KMS-11 (cell line): ENCODE measurements at regions not wholly inside any gene's neighbourhood (a gene's known extent, or its start where the extent isn't known, plus 50 kb on each side); places are given as distances from the start of the nearest gene placed in this dataset.

Experiments used
- H2AFZ ChIP-seq: fragments of 200-600 bp; sonication (generic); 2 replicates; pipeline ENCODE4 v1.6.1; 2016; ENCODE audit warnings: antibody characterized with exemption, mixed run types, low read depth
- H3K27ac ChIP-seq: fragments of 200-600 bp; sonication (generic); 2 replicates; pipeline ENCODE4 v1.6.1; 2016; ENCODE audit warnings: mild to moderate bottlenecking, mixed run types
- H3K27me3 ChIP-seq: fragments of 200-600 bp; sonication (generic); 2 replicates; pipeline ENCODE4 v1.6.1; 2017; ENCODE audit warnings: mild to moderate bottlenecking, low read depth, mixed run types, moderate library complexity; ENCODE audit not compliant: insufficient read depth
- H3K36me3 ChIP-seq: fragments of 200-600 bp; sonication (generic); 2 replicates; pipeline ENCODE4 v1.6.1; 2017; ENCODE audit warnings: mild to moderate bottlenecking, mixed run types; ENCODE audit not compliant: insufficient read depth
- H3K4me1 ChIP-seq: fragments of 200-600 bp; sonication (generic); 2 replicates; pipeline ENCODE4 v1.6.1; 2016; ENCODE audit warnings: mild to moderate bottlenecking, low read depth, mixed run types; ENCODE audit not compliant: poor library complexity, severe bottlenecking
- H3K4me2 ChIP-seq: fragments of 200-600 bp; sonication (generic); 2 replicates; pipeline ENCODE4 v1.7.0; 2016; ENCODE audit warnings: mild to moderate bottlenecking, mixed run types
- H3K4me3 ChIP-seq: fragments of 200-600 bp; sonication (generic); IDR thresholded peaks from 2 replicates; pipeline ENCODE4 v1.6.1; 2017; ENCODE audit warnings: low read depth, low read length, mixed read lengths; ENCODE audit not compliant: insufficient read depth
- H3K79me2 ChIP-seq: fragments of 200-600 bp; sonication (generic); 2 replicates; pipeline ENCODE4 v1.6.1; 2016; ENCODE audit warnings: low read depth, mixed run types; ENCODE audit not compliant: insufficient read depth
- H3K9ac ChIP-seq: fragments of 200-600 bp; sonication (generic); 2 replicates; pipeline ENCODE4 v1.6.1; 2016; ENCODE audit warnings: mild to moderate bottlenecking, mixed run types
- H4K20me1 ChIP-seq: fragments of 200-600 bp; sonication (generic); 2 replicates; pipeline ENCODE4 v1.6.1; 2016; ENCODE audit warnings: mild to moderate bottlenecking, mixed run types; ENCODE audit not compliant: insufficient read depth
- CTCF ChIP-seq: fragments of 200-600 bp; sonication (generic); conservative IDR thresholded peaks from 2 replicates; pipeline ENCODE4 v1.6.1; 2017; ENCODE audit warnings: low read depth, mild to moderate bottlenecking, antibody characterized with exemption, low read length, moderate library complexity, mixed read lengths

GRCh38 chr11:36803084-36803483 is 205.0 kb upstream of the RAG2 start:
- Histone ChIP-seq H3K27ac (no peak overlapping the region), H3K9ac (no peak overlapping the region), H4K20me1 (no peaks in the 10 kb centered on the region), H3K4me3 (no peak overlapping the region), H3K36me3 (no peaks in the 10 kb centered on the region), H2AFZ (no peak overlapping the region), H3K79me2 (no peaks in the 10 kb centered on the region), H3K4me2 (no peak overlapping the region), H3K4me1 (no peaks in the 10 kb centered on the region), H3K27me3 (no peaks in the 10 kb centered on the region)
- TF ChIP-seq CTCF, result no peak

DNA sequence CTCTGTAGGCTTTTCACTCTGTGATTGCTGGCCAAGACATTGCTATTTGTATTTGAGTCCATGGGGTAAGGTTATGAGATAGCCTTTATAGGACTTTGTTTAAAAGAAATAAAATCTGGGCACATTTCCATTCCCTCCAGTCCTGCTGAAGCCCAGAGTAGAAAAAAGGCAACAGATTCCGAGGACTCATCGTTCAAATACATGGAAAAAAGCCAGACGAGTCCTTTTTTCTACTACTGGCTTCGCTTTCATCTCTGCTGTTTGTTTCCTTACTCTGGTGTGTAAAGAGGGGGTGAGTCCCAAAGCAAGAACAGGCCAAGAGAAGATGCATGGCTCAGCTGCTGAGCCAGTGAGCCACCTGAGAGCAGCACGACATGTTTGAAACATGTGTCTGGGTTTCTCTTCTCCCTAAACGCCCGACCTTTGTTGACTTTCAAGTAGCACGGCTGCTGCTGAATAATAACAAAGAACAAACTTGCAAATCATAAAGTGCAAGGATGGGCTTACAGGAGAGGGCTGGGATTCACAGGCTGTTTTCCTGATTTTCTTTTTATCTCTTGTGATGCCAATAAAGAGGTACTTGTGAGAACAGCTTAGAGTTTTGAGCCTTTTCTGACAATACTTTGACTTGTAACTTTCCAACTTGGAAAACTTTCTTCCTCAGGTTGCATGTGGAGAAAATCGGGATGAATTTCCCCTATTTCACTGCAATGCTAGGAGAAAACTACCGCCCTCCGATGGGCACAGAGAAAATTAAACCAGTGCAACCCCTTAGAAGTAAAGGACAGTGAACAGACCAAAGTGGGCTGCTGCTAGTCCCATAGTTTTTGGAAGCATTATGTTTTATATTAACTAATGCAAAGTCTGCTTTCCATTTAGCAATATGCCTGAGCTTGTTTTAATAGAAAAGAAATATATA is 195.2 kb upstream of the RAG2 start:
- H3K9ac ChIP-seq, result no peak overlapping the region
- H3K36me3 ChIP-seq, result no peaks in the 10 kb centered on the region
- no peak overlapping the region for H3K4me2 ChIP-seq
- H3K27ac ChIP-seq, result no peak overlapping the region
- H3K27me3 ChIP-seq, result no peaks in the 10 kb centered on the region
- no peaks in the 10 kb centered on the region for H3K4me1 ChIP-seq
- no peaks in the 10 kb centered on the region for H4K20me1 ChIP-seq
- H3K4me3 ChIP-seq, result no peak overlapping the region
- no peaks in the 10 kb centered on the region for H3K79me2 ChIP-seq
- no peak for TF ChIP-seq CTCF
- H2AFZ ChIP-seq, result no peak overlapping the region

DNA sequence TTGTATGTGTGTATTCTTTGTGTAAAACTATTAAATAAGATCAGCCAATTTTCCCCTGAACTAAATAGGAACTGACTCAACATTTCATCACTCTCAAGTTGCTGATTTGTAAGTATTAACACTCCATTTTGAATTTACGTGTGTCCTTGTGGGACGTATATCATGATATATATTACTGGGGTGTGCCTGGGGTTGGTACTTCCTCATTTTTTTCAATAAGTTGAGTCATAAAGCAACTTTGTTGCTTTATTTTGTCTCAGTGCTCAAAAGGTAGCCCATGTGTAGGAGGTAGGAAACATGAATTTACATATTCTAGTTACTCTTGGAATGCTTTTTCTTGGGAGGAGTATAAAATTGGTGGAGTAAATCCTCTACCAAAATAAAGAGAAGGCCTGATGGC is 193.9 kb upstream of the RAG2 start:
- Histone ChIP-seq H3K27me3 (no peaks in the 10 kb centered on the region), H4K20me1 (no peaks in the 10 kb centered on the region), H3K9ac (no peak overlapping the region), H3K4me1 (no peaks in the 10 kb centered on the region), H2AFZ (no peak overlapping the region), H3K27ac (no peak overlapping the region), H3K79me2 (no peaks in the 10 kb centered on the region), H3K36me3 (no peaks in the 10 kb centered on the region), H3K4me3 (no peak overlapping the region), H3K4me2 (no peak overlapping the region)
- TF ChIP-seq CTCF, result no peak

- no peak overlapping the region for H3K4me3 ChIP-seq
- H3K27me3 ChIP-seq, result no peaks in the 10 kb centered on the region
- no peaks in the 10 kb centered on the region for H3K79me2 ChIP-seq
- H4K20me1 ChIP-seq, result no peaks in the 10 kb centered on the region
- no peak overlapping the region for H2AFZ ChIP-seq
- H3K4me1 ChIP-seq, result no peaks in the 10 kb centered on the region
- H3K4me2 ChIP-seq, result no peak overlapping the region
- no peak for TF ChIP-seq CTCF
- H3K27ac ChIP-seq, result no peak overlapping the region
- H3K9ac ChIP-seq, result no peak overlapping the region
- no peaks in the 10 kb centered on the region for H3K36me3 ChIP-seq
Measured at GRCh38 chr11:36790526-36790925, 192.5 kb upstream of the RAG2 start.
